Natural killer cell (primary cell): ENCODE measurements at regions not wholly inside any gene's neighbourhood (a gene's known extent, or its start where the extent isn't known, plus 50 kb on each side); places are given as distances from the start of the nearest gene placed in this dataset.

Experiments used
- ATAC-seq, 3 donors: fragments of 150-1000 bp in 2 of 3; fragments of 200-7000 bp in 1 of 3; cut with Tn5 transposase; 1 replicate in 1 of 3; 2 replicates in 2 of 3; pipeline ENCODE4 v1.10.0; 2021; ENCODE audit warnings: mild to moderate bottlenecking in 2 of 3, moderate library complexity in 2 of 3
- DNase-seq, 2 donors: peaks; one replicate each; pipeline versions ENCODE4 v3.0.0 to v3.0.0-alpha.2; 2013 to 2021; ENCODE audit warnings: mixed read lengths in 1 of 2
- H3K27ac ChIP-seq: one replicate; pipeline ENCODE4 v1.5.1; 2013; ENCODE audit warnings: mild to moderate bottlenecking, low read length
- H3K27me3 ChIP-seq: one replicate; pipeline ENCODE4 v1.6.1; 2013; ENCODE audit warnings: low read length; ENCODE audit not compliant: control insufficient read depth, insufficient read depth
- H3K36me3 ChIP-seq: one replicate; pipeline ENCODE4 v1.6.1; 2013; ENCODE audit warnings: low read length; ENCODE audit not compliant: control insufficient read depth, insufficient read depth
- H3K4me1 ChIP-seq: one replicate; pipeline ENCODE4 v1.6.1; 2013; ENCODE audit warnings: low read length; ENCODE audit not compliant: control insufficient read depth, insufficient read depth
- H3K4me3 ChIP-seq: one replicate; pipeline ENCODE4 v1.5.1; 2013; ENCODE audit warnings: low read length
- H3K9me3 ChIP-seq: one replicate; pipeline ENCODE4 v1.6.1; 2013; ENCODE audit warnings: low read length; ENCODE audit not compliant: control insufficient read depth, insufficient read depth
- H3K27ac Mint-ChIP-seq, 2 donors: one replicate each; pipeline ENCODE4 v1.8.0; 2022; ENCODE audit warnings: mild to moderate bottlenecking in 2 of 2, mixed read lengths in 2 of 2, moderate library complexity in 1 of 2
- H3K27me3 Mint-ChIP-seq, 2 donors: one replicate each; pipeline ENCODE4 v1.8.0; 2022; ENCODE audit warnings: low read depth in 2 of 2, mixed read lengths in 2 of 2
- H3K36me3 Mint-ChIP-seq: one replicate; pipeline ENCODE4 v1.8.0; 2022; ENCODE audit warnings: mixed read lengths
- H3K4me1 Mint-ChIP-seq, 2 donors: one replicate each; pipeline ENCODE4 v1.8.0; 2022; ENCODE audit warnings: mixed read lengths in 2 of 2
- H3K4me3 Mint-ChIP-seq: one replicate; pipeline ENCODE4 v1.8.0; 2022; ENCODE audit warnings: mild to moderate bottlenecking, moderate library complexity, mixed read lengths
- H3K9me3 Mint-ChIP-seq, 2 donors: one replicate each; pipeline ENCODE4 v1.8.0; 2022; ENCODE audit warnings: mixed read lengths in 2 of 2
- CTCF ChIP-seq: fragments of 200-600 bp; IDR thresholded peaks from one replicate; pipeline ENCODE4 v1.8.0; 2022; ENCODE audit warnings: antibody characterized with exemption
- WGBS: methylation state at CpG from one replicate; pipeline ENCODE4 v1.1.7; 2013; ENCODE audit warnings: missing lambda C conversion rate; ENCODE audit not compliant: insufficient coverage; 5-methylcytosine and 5-hydroxymethylcytosine counted together
- intact Hi-C: fragments of 100-400 bp; cut with micrococcal nuclease; formaldehyde crosslinking; loops from one replicate; pipeline ENCODE4 v1.14.2; 2022

DNA sequence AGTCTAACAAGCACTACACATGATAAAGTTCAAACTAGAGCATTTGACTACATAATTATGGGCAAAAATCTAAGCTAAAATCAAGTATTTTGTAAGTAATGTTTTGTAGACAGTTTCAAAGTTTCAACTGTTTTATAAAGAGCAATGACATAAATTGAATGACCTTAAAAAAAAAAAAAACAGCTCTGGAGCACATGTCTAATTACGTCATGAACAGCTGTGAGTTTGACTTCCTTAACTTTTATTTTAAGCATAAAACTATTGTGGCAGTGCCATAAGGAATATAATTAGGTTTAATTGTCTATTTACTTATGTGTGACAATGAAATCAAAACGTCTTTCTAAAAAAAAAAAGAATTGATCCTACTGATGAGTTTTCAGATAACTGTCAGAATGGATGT lies 272.5 kb upstream of the LRRC7 start:
- intact Hi-C loops, result no loop called here

GRCh38 chr1:69305621-69306020 lies 262.1 kb upstream of the LRRC7 start:
- no peak overlapping the region for H3K4me3 Mint-ChIP-seq
- H3K9me3 Mint-ChIP-seq, result peaks cover 6 to 10% of the 10 kb centered on the region in 2 donors
- Histone ChIP-seq H3K27me3 (no peaks in the 10 kb centered on the region), H3K4me3 (no peak overlapping the region), H3K9me3 (peaks cover 4% of the 10 kb centered on the region), H3K27ac (no peak overlapping the region), H3K36me3 (no peaks in the 10 kb centered on the region), H3K4me1 (no peaks in the 10 kb centered on the region)
- 75% methylated on average over 7 of the region's 7 CpGs for WGBS
- DNase-seq (no peak), ATAC-seq (no peak)
- H3K27ac Mint-ChIP-seq, result no peak overlapping the region
- no peaks in the 10 kb centered on the region for H3K36me3 Mint-ChIP-seq
- no peaks in the 10 kb centered on the region for H3K27me3 Mint-ChIP-seq
- no peak for TF ChIP-seq CTCF
- no peaks in the 10 kb centered on the region for H3K4me1 Mint-ChIP-seq
- intact Hi-C loops, result no loop called here

More for the DNA sequence above, 272.5 kb upstream of the LRRC7 start:
- Histone ChIP-seq H3K9me3 (no peaks in the 10 kb centered on the region), H3K4me3 (no peak overlapping the region), H3K36me3 (no peaks in the 10 kb centered on the region), H3K4me1 (no peaks in the 10 kb centered on the region), H3K27ac (no peak overlapping the region), H3K27me3 (no peaks in the 10 kb centered on the region)
- Mint-ChIP-seq H3K9me3 (peaks cover 0 to 5% of the 10 kb centered on the region in 2 donors), H3K36me3 (no peaks in the 10 kb centered on the region), H3K4me3 (no peak overlapping the region), H3K27ac (no peak overlapping the region), H3K4me1 (no peaks in the 10 kb centered on the region), H3K27me3 (no peaks in the 10 kb centered on the region)
- WGBS, result 75% methylated on average over 1 of the region's 2 CpGs
- DNase-seq, result no peak
- no peak for ATAC-seq
- no peak for TF ChIP-seq CTCF

DNA sequence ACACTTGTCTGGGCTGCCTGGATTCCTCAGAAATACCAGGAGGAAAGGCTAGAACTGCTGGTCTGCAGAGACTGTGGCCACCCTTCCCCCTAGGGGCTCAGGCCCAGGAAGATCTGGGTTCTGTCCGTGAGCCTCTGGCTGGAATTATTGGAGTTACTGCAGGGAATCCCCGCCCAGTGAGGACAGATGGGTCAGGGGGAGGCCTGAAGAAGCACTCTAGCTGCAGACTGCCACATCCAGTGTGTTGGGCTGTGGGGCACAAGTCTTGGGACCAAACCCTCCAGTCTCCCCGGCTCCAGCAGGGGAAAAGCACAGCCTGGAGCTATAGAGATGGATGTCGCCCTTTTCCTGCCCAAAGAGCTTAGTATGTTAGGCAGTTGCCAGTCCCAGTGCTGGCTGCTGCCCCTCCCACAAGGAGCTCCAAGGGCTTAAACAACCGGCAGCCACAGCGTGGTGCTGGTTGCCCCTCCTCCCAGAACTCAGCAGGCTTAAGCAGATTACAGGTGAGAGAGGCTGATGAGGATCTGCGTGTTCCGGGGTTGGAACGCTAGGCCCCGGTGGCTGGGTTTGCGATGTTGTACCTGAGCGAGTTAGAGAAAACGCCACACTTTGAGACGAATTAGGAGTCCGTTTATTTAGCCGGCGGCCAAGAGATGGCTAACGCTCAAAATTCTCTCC lies 255.5 kb upstream of the LRRC7 start:
- 65% methylated on average over 18 of the region's 18 CpGs for WGBS
- H3K4me1 ChIP-seq, result no peaks in the 10 kb centered on the region
- DNase-seq (no peak), ATAC-seq (no peak)
- peaks cover 4 to 11% of the 10 kb centered on the region in 2 donors for H3K9me3 Mint-ChIP-seq
- no peaks in the 10 kb centered on the region for H3K36me3 Mint-ChIP-seq
- no peak overlapping the region for H3K4me3 Mint-ChIP-seq
- TF ChIP-seq CTCF, result no peak
- no peak overlapping the region for H3K27ac Mint-ChIP-seq
- H3K27ac ChIP-seq, result no peak overlapping the region
- no peaks in the 10 kb centered on the region for H3K27me3 ChIP-seq
- H3K9me3 ChIP-seq, result peaks cover 25% of the 10 kb centered on the region
- H3K36me3 ChIP-seq, result no peaks in the 10 kb centered on the region
- H3K4me3 ChIP-seq, result no peak overlapping the region
- H3K27me3 Mint-ChIP-seq, result no peaks in the 10 kb centered on the region
- H3K4me1 Mint-ChIP-seq, result no peaks in the 10 kb centered on the region
- intact Hi-C loops, result no loop called here

GRCh38 chr1:69313118-69313517 lies 254.6 kb upstream of the LRRC7 start:
- Histone ChIP-seq H3K36me3 (no peaks in the 10 kb centered on the region), H3K27me3 (no peaks in the 10 kb centered on the region), H3K4me1 (no peaks in the 10 kb centered on the region), H3K9me3 (peaks cover 25% of the 10 kb centered on the region), H3K27ac (no peak overlapping the region), H3K4me3 (no peak overlapping the region)
- intact Hi-C loops, result no loop called here
- H3K27me3 Mint-ChIP-seq, result no peaks in the 10 kb centered on the region
- H3K36me3 Mint-ChIP-seq, result no peaks in the 10 kb centered on the region
- 92% methylated on average over 9 of the region's 11 CpGs for WGBS
- H3K4me1 Mint-ChIP-seq, result no peaks in the 10 kb centered on the region
- DNase-seq, result no peak
- peaks cover 7 to 8% of the 10 kb centered on the region in 2 donors for H3K9me3 Mint-ChIP-seq
- no peak for TF ChIP-seq CTCF
- no peak overlapping the region for H3K4me3 Mint-ChIP-seq
- no peak overlapping the region for H3K27ac Mint-ChIP-seq
- no peak for ATAC-seq
